ENCODE measurements at regions not wholly inside any gene's neighbourhood (a gene's known extent, or its start where the extent isn't known, plus 50 kb on each side); places are given as distances from the start of the nearest gene placed in this dataset.

DNA sequence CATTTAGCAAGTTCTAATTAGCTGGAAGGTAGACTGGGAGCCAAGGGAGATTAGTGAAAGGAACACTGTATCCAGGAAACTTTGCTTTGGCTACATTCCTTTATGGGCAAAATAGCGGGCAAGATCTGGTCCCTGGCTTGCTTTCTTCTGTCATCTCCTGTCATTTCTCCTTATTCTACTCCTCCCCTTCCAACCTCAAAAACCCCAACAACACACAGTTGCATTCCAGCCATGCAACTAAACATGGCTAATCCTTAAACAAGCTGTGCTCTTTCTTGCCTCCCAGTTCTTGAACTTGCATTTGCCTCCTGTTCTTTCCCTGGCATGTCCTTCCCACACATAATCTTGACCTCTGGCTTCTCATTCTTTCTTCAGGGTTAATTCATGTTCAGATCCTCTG, 59.5 kb upstream of the CDCA7L start:
- TF ChIP-seq POLR2A (IDR thresholded peaks at IDR 0.05): no peak
- TF ChIP-seq, protein P1, sequence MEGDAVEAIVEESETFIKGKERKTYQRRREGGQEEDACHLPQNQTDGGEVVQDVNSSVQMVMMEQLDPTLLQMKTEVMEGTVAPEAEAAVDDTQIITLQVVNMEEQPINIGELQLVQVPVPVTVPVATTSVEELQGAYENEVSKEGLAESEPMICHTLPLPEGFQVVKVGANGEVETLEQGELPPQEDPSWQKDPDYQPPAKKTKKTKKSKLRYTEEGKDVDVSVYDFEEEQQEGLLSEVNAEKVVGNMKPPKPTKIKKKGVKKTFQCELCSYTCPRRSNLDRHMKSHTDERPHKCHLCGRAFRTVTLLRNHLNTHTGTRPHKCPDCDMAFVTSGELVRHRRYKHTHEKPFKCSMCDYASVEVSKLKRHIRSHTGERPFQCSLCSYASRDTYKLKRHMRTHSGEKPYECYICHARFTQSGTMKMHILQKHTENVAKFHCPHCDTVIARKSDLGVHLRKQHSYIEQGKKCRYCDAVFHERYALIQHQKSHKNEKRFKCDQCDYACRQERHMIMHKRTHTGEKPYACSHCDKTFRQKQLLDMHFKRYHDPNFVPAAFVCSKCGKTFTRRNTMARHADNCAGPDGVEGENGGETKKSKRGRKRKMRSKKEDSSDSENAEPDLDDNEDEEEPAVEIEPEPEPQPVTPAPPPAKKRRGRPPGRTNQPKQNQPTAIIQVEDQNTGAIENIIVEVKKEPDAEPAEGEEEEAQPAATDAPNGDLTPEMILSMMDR (IDR thresholded peaks at IDR 0.05): no peak

Data from breast epithelium (tissue), 3 donors.